ENCODE measurements at regions not wholly inside any gene's neighbourhood (a gene's known extent, or its start where the extent isn't known, plus 50 kb on each side); places are given as distances from the start of the nearest gene placed in this dataset.

DNA sequence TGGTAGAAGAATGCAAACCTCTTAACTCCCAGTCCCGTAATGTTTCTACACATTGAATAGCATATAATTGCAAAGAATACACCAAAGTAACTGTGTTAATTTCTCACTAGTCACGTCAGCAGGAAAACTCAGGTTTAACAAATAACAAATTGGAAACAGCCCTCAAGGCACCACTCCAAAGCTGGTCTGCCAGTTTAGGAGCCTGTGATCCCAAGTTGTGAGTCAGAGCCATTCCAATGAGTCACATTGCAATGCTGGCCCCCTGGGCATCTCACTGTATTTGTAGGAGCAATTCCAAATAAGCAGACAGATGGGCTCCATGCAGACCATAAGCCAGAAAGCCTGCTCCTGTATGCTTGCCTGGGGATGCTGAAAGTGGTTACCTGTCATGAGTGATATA, 143.2 kb upstream of the SETBP1 start:
- no peaks in the 10 kb centered on the region for H4K20me1 ChIP-seq (ENCODE audit: insufficient read depth)
- H3K4me2 ChIP-seq: no peak overlapping the region
- H2AFZ ChIP-seq (ENCODE audit: low read depth): no peak overlapping the region
- no peak overlapping the region for H3K27ac ChIP-seq
- H3K27me3 ChIP-seq (ENCODE audit: insufficient read depth, low read depth): no peaks in the 10 kb centered on the region
- H3K79me2 ChIP-seq (ENCODE audit: insufficient read depth, low read depth): no peaks in the 10 kb centered on the region
- no peak overlapping the region for H3K4me3 ChIP-seq (IDR thresholded peaks at IDR 0.05; ENCODE audit: insufficient read depth, low read depth, low read length)
- H3K36me3 ChIP-seq (ENCODE audit: insufficient read depth): no peaks in the 10 kb centered on the region
- TF ChIP-seq, protein P1, sequence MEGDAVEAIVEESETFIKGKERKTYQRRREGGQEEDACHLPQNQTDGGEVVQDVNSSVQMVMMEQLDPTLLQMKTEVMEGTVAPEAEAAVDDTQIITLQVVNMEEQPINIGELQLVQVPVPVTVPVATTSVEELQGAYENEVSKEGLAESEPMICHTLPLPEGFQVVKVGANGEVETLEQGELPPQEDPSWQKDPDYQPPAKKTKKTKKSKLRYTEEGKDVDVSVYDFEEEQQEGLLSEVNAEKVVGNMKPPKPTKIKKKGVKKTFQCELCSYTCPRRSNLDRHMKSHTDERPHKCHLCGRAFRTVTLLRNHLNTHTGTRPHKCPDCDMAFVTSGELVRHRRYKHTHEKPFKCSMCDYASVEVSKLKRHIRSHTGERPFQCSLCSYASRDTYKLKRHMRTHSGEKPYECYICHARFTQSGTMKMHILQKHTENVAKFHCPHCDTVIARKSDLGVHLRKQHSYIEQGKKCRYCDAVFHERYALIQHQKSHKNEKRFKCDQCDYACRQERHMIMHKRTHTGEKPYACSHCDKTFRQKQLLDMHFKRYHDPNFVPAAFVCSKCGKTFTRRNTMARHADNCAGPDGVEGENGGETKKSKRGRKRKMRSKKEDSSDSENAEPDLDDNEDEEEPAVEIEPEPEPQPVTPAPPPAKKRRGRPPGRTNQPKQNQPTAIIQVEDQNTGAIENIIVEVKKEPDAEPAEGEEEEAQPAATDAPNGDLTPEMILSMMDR (conservative IDR thresholded peaks at IDR 0.05; ENCODE audit: low read depth, low read length): no peak
- H3K9ac ChIP-seq: no peak overlapping the region
- H3K4me1 ChIP-seq (ENCODE audit: low read depth, poor library complexity, severe bottlenecking): no peaks in the 10 kb centered on the region

- no peaks in the 10 kb centered on the region for H3K27me3 ChIP-seq (ENCODE audit: insufficient read depth, low read depth)
- H2AFZ ChIP-seq (ENCODE audit: low read depth): no peak overlapping the region
- no peak overlapping the region for H3K27ac ChIP-seq
- TF ChIP-seq, protein P1 (conservative IDR thresholded peaks at IDR 0.05; ENCODE audit: low read depth, low read length): no peak
- H3K36me3 ChIP-seq (ENCODE audit: insufficient read depth): no peaks in the 10 kb centered on the region
- no peaks in the 10 kb centered on the region for H3K4me1 ChIP-seq (ENCODE audit: low read depth, poor library complexity, severe bottlenecking)
- no peak overlapping the region for H3K4me3 ChIP-seq (IDR thresholded peaks at IDR 0.05; ENCODE audit: insufficient read depth, low read depth, low read length)
- H3K9ac ChIP-seq: no peak overlapping the region
- H4K20me1 ChIP-seq (ENCODE audit: insufficient read depth): no peaks in the 10 kb centered on the region
- no peak overlapping the region for H3K4me2 ChIP-seq
- H3K79me2 ChIP-seq (ENCODE audit: insufficient read depth, low read depth): no peaks in the 10 kb centered on the region
These were observed 140.8 kb upstream of the SETBP1 start for GRCh38 chr18:44539926-44540325.

GRCh38 chr18:44541159-44541558, 139.5 kb upstream of the SETBP1 start:
- Histone ChIP-seq H3K4me2 (no peak overlapping the region), H3K36me3 (ENCODE audit: insufficient read depth) (no peaks in the 10 kb centered on the region), H4K20me1 (ENCODE audit: insufficient read depth) (no peaks in the 10 kb centered on the region), H3K27me3 (ENCODE audit: insufficient read depth, low read depth) (no peaks in the 10 kb centered on the region), H3K4me1 (ENCODE audit: low read depth, poor library complexity, severe bottlenecking) (no peaks in the 10 kb centered on the region), H3K79me2 (ENCODE audit: insufficient read depth, low read depth) (no peaks in the 10 kb centered on the region), H3K27ac (no peak overlapping the region), H3K9ac (no peak overlapping the region), H2AFZ (ENCODE audit: low read depth) (no peak overlapping the region), H3K4me3 (IDR thresholded peaks at IDR 0.05; ENCODE audit: insufficient read depth, low read depth, low read length) (no peak overlapping the region)
- TF ChIP-seq, protein P1 (conservative IDR thresholded peaks at IDR 0.05; ENCODE audit: low read depth, low read length): no peak

GRCh38 chr18:44541781-44542180, 138.9 kb upstream of the SETBP1 start:
- H3K4me3 ChIP-seq (IDR thresholded peaks at IDR 0.05; ENCODE audit: insufficient read depth, low read depth, low read length): no peak overlapping the region
- TF ChIP-seq, protein P1 (conservative IDR thresholded peaks at IDR 0.05; ENCODE audit: low read depth, low read length): no peak

More at GRCh38 chr18:44541781-44542180, 138.9 kb upstream of the SETBP1 start:
- Histone ChIP-seq H2AFZ (ENCODE audit: low read depth) (no peak overlapping the region), H3K4me1 (ENCODE audit: low read depth, poor library complexity, severe bottlenecking) (no peaks in the 10 kb centered on the region), H3K4me2 (no peak overlapping the region), H3K36me3 (ENCODE audit: insufficient read depth) (no peaks in the 10 kb centered on the region), H3K9ac (no peak overlapping the region), H3K27ac (no peak overlapping the region), H4K20me1 (ENCODE audit: insufficient read depth) (no peaks in the 10 kb centered on the region), H3K79me2 (ENCODE audit: insufficient read depth, low read depth) (no peaks in the 10 kb centered on the region), H3K27me3 (ENCODE audit: insufficient read depth, low read depth) (no peaks in the 10 kb centered on the region)

All from KMS-11 (cell line).